IPS-NIHi11 (cell line): ENCODE measurements at regions not wholly inside any gene's neighbourhood (a gene's known extent, or its start where the extent isn't known, plus 50 kb on each side); places are given as distances from the start of the nearest gene placed in this dataset.

Experiments used
- DNase-seq: peaks from one replicate; pipeline ENCODE4 v3.0.0; 2012; ENCODE audit warnings: mixed read lengths, low spot score

DNA sequence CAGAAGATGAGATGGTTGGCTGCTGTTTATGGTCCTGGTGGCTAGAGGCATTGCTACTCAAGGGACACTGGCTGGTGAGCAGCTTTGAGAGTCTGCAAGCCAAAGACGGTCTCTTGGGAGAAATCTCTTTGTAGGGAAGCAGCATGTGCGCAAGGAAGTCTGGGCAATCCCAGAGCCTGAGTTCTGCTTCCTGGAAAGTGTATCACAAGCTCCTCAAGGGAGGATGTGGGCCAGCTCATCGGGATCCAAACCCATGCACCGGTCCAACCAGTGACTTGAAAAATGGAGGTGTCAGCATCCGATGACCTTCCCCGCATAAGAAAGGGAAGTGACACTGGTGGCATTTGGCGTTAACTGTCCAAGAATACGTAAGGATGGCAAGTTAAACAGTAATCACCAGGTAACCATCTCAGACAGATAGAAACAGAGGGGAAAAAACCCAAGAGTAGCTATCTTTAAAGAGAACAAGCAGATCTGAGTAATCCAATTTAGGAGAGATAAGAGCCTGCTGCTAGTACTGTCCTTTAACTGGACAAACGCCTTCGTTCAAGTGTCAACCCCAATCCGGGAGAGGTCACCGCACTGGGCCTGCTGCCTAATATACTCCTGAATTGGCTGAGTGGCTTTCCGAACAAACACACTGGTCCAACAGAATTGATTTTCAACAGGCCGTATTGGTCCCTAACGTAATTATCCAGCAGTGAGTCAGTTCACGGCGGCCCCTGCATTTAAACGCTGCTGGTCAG lies 303.0 kb upstream of the ZFHX3 start:
- no peak for DNase-seq

DNA sequence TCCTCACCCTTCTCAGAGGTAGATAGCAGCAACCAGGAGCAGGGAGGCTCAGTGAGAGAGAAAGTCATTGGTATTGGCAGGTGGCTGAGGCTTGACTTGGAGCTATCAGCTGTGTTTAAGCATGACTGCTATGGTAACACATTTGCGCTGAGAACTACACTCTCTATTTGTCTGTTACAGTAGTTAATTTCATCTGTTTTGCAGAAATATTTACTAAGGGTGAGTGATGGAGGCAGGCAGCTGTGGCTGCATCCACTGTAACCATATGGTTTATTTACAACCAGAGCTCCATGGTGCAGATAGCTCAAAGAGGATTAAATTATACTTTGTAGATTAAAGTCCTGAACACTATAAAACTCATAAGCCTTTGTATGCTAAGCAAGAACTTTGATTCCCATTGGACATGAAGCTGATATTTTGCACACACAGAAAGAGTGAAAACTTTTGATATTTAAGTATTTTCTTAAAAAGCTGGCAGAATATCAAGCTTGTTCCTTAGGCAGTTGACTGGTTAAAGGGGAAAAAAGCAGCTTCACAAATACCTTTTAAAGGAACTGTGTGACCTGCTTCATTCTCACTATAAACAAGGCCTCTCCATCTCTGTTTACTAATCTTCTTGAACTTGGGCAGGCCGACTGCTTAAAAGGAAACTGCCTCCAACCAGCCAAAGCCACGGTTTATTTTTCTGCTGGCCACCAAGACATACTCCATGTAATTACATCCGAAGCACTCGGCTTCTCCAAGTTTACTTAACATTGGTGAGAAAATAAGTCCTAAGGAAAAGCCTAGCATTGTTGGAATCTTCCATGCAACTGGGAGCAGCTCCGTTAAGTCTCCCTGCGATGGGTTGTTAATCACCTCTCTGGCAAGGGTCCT lies 299.8 kb upstream of the ZFHX3 start:
- DNase-seq, result no peak

DNA sequence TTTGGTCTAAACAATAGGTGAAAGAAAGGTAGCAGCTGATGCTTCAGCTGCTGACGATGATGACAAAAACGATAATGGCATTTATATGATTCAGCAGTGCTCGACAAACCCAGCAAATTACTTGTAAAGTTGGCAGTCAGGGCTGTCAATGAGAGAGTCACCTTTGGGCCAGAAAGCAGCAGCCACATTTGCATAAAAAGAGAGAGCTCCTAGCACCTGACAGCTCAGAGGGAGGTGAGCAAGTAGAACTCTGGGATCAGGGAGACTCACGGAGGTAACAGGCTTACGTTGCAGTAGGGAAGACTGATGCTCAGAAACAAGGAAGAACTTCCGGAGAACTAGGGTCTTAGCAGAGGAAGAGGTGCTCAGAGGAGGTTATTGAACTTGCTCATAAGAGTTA lies 291.9 kb upstream of the ZFHX3 start:
- DNase-seq, result no peak

DNA sequence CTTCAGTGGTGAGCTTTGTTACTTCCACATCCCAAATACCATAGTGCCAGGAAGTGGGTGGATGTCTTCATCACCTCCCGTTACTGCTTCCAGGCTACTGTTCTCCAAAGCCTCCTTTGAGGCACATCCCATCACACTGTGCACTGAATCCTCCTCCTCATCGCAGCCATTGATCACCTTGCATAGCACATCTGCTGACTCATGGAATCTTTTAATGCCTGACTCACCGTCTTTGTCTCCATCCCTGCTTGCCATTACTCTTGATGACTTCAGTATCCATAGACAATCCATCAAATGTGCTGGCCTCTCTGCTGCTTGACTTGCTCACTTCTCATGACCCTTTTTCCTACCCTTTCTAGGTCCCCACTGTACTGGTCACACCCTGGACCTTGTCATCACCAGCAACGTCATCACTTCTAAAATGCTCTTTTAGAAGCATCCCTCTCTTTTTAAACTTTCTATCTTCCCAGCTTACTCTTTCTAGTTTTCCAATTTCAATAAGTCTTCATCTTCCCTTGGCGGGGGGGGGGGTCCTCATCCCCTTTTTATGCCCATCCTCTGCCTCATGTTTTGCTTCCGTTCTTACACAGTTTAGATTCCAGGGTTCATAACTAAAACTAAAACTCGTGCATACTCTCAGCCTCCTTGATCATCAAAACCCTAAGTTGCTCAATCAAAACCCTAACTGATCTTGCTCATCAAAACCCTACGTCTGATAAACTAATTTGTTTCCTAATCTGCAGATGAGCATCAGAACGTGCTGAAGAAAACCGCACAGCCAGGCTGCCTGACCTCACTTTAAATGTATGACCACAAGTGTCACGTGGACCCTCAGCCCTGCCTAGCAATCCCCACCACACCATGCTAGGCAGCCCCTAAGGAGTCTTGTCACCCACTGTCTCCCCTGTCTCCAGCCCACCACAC lies 289.7 kb upstream of the ZFHX3 start:
- DNase-seq, result no peak

DNA sequence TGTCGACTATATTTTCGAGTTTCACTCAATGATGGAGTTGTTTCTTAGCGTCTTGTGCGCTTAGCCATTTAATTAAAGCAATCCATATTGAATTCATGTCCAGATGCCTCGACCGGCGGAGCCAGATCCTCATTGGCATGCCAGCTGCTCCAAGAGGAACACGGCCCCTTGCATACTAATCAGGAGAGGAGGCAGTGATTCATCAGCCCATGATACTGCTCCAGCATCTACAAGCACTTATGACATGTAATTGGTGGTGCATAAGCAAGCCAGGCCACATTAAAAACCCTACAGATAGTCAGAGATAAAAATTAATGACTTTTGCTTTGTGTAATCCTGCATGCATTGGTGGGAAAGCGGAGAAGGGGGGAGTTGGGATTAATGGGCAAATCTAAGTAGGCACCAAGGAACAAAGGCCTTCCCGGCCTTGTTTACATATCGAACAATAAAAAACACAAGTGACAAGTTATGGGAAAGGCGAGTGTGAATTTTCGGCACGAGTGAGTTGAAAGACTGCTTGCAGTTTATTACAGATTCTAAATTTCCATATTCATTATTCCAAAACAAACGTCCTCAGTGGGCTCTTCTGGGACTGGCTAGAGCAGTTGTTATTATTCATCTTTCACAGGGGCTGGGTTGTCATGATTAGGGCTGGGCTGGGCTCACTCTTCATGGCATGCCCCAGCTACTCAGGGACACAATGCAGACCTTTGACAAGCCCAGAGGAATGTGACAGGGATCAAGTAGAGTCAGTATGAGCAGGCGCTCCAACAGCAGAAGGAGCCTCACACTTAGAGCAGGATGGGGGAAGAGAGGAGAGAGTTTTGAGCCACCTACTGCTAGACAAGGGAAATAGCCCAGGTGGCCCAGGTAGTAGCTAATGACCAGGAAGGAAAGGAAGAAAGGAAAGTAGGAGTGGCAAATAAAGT lies 281.7 kb upstream of the ZFHX3 start:
- DNase-seq, result peak; percentile 30

DNA sequence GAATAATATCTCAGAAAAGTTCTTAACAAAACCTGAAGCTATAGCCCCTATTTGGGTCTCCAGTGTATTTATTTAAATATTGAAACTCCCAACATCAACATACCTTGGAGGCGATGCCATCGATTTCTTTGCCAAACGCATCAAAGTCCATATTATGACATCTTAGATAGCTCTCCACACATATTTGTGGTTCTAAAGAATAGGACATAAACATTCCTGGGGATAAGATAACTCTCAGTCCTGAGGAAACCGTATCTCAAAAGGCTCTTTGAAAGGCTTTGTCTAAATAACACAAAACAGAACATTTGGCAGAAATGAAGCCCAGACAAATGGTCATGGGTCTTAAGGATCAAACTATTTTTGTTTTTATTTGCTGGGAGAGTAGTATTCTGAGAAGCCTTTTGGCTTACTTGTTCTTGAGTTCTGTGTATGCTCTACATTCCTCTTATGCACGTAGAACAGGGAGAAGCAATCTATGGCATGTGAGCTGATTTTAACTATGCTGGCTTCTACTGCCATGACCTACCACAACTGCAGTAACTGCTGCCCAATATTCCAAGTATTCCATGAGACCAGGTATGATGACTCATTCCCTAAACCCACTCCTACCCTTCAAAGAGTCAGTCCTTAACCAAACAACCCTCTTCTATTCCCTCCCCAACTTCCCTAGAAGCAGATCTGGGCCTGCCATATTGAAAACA lies 279.0 kb upstream of the ZFHX3 start:
- DNase-seq, result no peak

DNA sequence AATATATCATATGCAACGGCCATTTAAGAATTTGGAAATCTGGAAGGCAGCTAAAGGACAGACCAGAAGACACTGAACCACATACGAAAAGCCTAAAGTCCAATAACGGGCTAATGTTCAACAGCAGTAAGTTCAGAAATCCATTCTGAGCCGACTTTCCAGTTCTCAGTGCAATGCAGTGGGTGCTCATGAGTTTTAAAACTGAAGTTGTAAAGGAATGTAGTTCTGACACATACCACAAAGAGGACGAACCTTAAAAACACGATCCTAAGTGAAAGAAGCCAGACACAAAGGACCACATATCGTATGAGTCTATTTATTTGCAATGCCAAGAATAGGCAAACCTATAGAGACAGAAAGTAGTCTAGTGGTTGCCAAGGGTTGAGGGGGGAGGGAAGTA lies 278.3 kb upstream of the ZFHX3 start:
- no peak for DNase-seq

DNA sequence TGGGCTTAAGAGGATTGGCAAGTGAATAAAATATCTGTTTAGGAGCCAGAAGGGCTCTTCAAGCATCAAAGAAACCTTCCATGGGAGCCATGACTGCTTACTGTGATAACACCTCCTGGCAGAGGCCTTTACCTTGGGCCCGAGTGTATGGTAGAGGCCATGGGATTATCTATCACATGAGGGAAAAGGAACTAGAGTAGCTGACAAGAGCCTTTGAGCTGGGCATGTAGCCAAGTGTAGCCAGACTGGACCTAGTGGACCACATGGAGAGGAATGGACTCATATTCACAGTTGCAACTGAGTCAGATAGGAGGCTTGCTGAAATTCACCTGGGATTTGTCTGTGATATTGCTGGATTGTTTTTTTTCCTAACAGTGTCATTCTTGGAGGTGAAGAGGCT lies 276.0 kb upstream of the ZFHX3 start:
- no peak for DNase-seq

DNA sequence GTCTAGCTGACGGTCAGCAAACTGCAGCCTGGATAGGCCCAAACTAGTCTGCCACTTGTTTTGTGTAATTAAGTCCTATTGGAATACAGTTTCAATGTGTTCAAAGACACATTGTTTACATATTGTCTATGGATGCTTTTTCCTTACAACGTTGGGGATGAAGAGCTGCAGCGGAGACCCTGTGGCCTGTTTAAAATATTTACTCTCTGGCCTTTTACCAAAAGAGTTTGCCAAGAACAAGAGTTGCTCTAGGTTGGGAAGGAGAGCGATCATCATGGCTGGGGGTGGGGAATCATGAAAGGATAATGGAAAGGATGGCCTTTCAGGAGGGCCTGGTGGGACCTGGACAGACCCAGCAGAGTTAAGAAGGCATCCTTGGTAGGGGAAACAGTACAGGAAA lies 274.9 kb upstream of the ZFHX3 start:
- DNase-seq, result no peak

DNA sequence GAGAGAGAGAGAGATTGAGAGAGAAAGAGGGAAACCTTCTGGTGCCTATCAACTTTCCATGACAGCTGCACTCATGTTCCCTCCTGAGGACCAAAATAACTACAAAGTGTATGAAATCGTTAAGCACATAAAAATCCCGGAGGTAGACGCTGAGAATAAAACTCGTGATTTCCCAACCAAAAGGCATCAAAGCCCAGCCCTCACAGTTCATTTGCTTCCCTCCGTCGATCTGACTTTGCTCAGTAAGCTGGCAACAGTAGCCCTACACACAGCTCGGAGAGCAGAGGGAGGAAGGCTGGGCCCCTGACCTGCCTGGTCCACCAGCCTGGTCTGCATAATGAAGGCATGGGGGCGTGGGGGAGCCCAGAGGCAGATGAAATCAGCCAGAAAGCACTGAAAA lies 273.9 kb upstream of the ZFHX3 start:
- no peak for DNase-seq

DNA sequence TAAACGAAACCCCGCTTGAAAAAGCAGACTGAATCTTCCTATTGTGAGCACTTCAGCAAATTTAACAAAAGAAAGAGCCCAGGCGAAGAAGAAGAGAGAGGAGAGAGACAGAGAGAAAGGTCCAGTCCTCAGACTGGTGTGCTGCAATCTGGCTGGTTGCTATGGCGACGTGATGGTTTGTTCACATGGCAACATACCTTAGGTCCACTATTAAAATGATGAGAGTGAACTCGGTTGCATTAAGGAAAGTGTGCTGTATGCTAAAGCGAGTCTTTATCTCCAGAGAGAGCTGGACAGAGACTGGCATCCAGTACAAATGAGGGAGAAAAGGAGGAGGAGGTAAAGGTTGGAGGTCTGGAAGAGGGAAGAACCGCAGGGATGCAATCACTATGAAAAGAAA lies 271.8 kb upstream of the ZFHX3 start:
- DNase-seq, result peak; percentile 19

DNA sequence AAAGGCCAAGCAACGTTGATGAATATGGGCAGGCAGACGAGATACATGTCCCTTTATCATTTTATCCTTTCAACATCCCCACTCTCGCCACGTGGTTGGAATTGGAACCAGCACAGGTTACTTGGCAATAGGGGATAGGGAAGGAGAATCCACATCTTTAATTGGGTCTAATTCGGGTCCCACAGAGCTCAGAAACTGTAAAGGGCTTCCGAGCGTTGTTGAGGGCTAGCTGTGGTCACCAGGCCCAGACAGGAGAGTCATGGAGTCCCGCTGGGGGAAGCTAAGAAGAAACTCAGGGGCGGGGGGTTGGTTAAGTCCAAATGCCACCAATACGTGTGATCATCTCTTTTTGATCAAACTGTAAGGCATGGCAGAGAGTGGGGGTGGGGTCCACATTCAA lies 271.3 kb upstream of the ZFHX3 start:
- no peak for DNase-seq

DNA sequence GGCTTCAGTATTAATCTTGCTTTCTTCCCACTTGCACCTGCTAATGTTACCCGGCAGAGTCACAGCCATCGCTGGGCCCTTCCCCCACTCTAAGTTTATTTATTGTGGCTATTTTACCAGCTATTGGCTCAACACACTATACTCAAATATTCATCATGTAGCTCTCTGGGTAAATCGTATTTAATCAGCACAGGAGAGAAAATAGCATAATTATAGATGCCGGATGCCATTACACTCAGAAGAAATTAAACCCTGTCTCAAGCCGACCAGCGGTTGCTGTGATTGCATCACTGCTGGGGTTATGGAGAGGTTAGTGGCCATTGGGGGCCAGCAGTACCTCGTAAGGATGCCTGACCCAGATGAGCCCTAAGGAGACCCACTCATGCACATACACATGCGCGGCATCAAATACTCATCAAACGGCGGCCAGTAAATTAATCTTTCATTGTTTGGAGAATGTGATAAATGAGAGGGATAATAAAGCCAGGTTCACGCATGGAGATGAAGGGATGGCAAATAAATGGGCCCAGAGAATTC lies 269.5 kb upstream of the ZFHX3 start:
- DNase-seq, result no peak

DNA sequence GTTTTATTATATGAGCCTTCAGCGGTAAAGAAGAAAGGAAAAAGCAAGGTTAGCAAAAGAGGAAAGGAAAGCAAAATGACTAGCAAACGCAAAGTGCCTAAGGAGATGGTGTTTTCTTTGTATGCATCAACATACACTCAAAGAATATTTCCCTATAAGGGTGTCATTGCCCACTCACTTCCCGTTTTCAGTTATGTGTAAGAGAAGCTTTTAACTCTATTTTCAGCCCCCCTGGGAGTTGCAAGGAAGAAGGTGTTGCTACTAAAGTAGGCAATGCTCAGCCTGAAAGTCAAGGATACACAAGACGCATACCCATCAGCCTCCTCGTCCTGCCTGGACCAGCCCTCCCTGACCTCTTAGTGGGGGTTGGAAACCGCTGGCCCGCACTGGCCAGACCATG lies 267.7 kb upstream of the ZFHX3 start:
- no peak for DNase-seq

DNA sequence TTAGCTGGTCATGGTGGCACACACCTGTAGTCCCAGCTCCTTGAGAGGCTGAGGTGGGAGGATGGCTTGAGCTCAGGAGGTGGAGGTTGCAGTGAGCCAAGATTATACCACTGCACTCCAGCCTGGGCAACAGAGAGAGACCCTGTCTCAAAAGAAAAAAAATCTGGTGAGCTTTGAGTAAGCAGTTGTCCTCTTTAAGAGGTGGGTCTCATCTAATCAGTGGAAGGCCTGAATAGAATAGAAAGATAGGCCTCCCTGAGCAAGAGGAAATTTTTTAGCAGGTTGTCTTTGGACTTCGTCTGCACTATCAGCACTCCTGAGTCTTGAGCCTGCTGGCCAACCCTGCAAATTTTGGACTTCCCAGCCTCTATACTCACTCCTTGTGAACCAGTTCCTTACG lies 266.0 kb upstream of the ZFHX3 start:
- no peak for DNase-seq

DNA sequence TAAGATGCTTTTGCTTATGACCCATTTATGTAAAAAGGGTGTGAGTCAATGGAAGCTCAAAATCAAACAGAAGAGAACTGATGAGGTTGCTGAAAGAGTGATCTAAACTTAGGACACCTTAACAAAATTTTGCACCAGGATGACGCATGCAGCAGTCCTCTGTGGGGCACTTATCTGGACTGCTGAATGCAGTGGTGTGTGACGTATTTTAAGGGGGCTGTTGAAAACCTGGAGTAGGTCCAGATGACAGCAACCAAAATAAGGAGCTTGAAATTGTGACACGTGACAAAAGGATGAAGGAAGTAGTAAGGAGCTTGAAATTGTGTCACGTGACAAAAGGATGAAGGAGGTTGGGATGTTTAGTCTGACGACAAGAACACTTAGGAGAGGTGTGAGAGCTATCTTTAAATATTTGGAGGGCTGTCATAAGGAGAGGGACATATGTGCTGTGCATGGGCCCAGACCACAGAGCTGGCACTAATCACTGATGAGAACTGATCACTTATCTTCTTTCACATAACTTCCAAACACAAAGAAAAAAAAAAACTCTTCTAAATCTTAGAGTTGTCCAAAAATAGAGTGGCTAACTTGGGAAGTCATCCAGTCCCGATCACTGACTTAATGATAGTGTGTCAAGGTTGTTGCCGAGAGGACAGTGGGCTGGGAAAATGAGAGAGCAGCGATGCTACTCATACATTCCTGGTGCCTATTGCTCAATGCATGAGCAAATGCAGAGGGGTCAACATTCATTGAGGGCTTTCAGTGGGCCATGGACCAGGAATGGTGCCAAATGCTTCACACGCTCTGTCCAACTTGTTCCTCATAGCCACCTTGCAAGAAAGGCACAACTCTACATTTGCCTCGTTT lies 264.2 kb upstream of the ZFHX3 start:
- DNase-seq, result no peak

DNA sequence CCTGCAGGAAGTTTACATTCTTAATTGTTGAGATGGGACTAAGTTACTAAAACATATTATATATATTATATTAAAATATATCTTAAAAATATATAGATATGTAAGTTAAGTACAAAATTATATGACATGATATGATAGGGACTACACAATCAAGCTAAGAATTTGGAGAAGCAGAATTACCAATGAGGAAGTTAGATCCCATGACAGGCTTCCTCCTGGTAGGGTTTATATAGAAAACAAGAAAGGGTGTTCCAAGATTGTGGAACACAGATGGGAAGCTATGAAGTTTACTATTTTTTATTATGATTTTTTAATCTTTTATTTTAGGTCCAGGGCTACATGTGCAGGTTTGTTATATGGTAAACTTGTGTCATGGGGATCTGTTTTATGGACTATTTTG lies 260.8 kb upstream of the ZFHX3 start:
- DNase-seq, result no peak

DNA sequence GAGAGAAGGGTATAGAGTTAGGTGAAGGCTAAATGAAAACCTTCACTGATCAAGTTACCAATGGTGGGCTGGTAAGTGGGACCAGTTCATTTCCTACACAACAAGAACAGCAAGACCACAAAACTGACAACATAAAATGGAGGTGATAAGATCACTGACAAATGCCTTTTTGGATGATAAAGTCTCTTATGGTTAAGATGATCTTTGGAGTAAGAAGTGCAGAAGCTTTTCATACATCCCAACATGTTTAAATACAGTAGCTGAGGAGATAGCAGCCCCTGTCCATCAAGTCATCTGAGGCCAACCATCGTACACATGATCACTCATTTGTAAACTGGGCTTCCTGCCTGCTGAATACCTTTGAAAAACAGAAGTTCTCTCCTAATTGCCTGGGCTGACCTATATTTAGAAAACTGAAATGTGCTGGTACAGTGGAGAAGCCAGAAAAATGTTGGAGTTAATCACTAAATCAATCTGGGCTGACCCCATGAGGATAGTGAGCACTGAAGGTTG lies 259.0 kb upstream of the ZFHX3 start:
- DNase-seq, result no peak
